WTC11 (cell line): ENCODE measurements at regions not wholly inside any gene's neighbourhood (a gene's known extent, or its start where the extent isn't known, plus 50 kb on each side); places are given as distances from the start of the nearest gene placed in this dataset.

Source experiments
- ATAC-seq: fragments of 200-7000 bp; cut with Tn5 transposase; 2 replicates; pipeline ENCODE4 v1.10.0; 2021; ENCODE audit warnings: mild to moderate bottlenecking, moderate library complexity
- CTCF ChIA-PET: fragments of 300-600 bp; sonication (Branson Sonifier 250); formaldehyde crosslinking; loops from one replicate; lab custom pipeline; 2021; ENCODE audit warnings: antibody characterized with exemption; lab: Charles Lee
- POLR2A ChIA-PET: fragments of 350-600 bp; sonication (Branson Sonifier 250); formaldehyde crosslinking; loops from one replicate; lab custom pipeline; 2021; ENCODE audit warnings: antibody characterized with exemption; lab: Charles Lee
- DNase-seq: peaks from one replicate; pipeline ENCODE4 v3.0.0; 2021; ENCODE audit warnings: low spot score
- H3K27ac Mint-ChIP-seq: 2 replicates; pipeline ENCODE4 v1.8.0; 2021; ENCODE audit warnings: mixed read lengths
- H3K27me3 Mint-ChIP-seq: 2 replicates; pipeline ENCODE4 v1.8.0; 2021; ENCODE audit warnings: low read depth, mild to moderate bottlenecking, moderate library complexity, mixed read lengths
- H3K36me3 Mint-ChIP-seq: 2 replicates; pipeline ENCODE4 v1.8.0; 2021; ENCODE audit warnings: mixed read lengths
- H3K4me1 Mint-ChIP-seq: 2 replicates; pipeline ENCODE4 v1.8.0; 2022; ENCODE audit warnings: mixed read lengths
- H3K4me3 Mint-ChIP-seq: 2 replicates; pipeline ENCODE4 v1.8.0; 2021; ENCODE audit warnings: mild to moderate bottlenecking, moderate library complexity, mixed read lengths
- H3K9me3 Mint-ChIP-seq: 2 replicates; pipeline ENCODE4 v1.8.0; 2021; ENCODE audit warnings: mixed read lengths
- ATF3 ChIP-seq: sonication (generic); formaldehyde crosslinking; conservative IDR thresholded peaks from 2 replicates; pipeline ENCODE4 v1.8.1; 2022; ENCODE audit warnings: mild to moderate bottlenecking, missing genetic modification reagents
- EMX1 ChIP-seq: fragments of 250-450 bp; sonication (Bioruptor Pico); IDR thresholded peaks from 2 replicates; pipeline ENCODE4 v1.8.0; 2021; ENCODE audit warnings: mild to moderate bottlenecking
- ESRRA ChIP-seq: sonication (generic); formaldehyde crosslinking; IDR thresholded peaks from 2 replicates; pipeline ENCODE4 v1.8.1; 2022; ENCODE audit warnings: mild to moderate bottlenecking, missing genetic modification reagents, borderline replicate concordance
- GRHL2 ChIP-seq: fragments of 250-450 bp; sonication (Bioruptor Pico); IDR thresholded peaks from 2 replicates; pipeline ENCODE4 v1.8.0; 2022; ENCODE audit warnings: mild to moderate bottlenecking, moderate library complexity; ENCODE audit not compliant: insufficient replicate concordance, severe bottlenecking
- MXD4 ChIP-seq: fragments of 250-450 bp; sonication (Bioruptor Pico); IDR thresholded peaks from 2 replicates; pipeline ENCODE4 v1.8.0; 2021; ENCODE audit warnings: mild to moderate bottlenecking, moderate library complexity, borderline replicate concordance
- MYBL2 ChIP-seq: sonication (generic); formaldehyde crosslinking; IDR thresholded peaks from 2 replicates; pipeline ENCODE4 v1.8.1; 2023; ENCODE audit warnings: mild to moderate bottlenecking, moderate library complexity, missing genetic modification reagents
- NR3C1 ChIP-seq: sonication (generic); formaldehyde crosslinking; conservative IDR thresholded peaks from 2 replicates; pipeline ENCODE4 v1.8.1; 2023; ENCODE audit warnings: low read depth, mild to moderate bottlenecking, missing genetic modification reagents
- SMAD3 ChIP-seq: sonication (generic); formaldehyde crosslinking; IDR thresholded peaks from 2 replicates; pipeline ENCODE4 v1.8.0; 2022; ENCODE audit warnings: missing genetic modification reagents, mild to moderate bottlenecking, borderline replicate concordance
- USF2 ChIP-seq: sonication (generic); formaldehyde crosslinking; IDR thresholded peaks from 2 replicates; pipeline ENCODE4 v1.8.1; 2023; ENCODE audit warnings: mild to moderate bottlenecking, missing genetic modification reagents, moderate library complexity
- ZMAT4 ChIP-seq: fragments of 250-450 bp; sonication (Bioruptor Pico); IDR thresholded peaks from 2 replicates; pipeline ENCODE4 v1.9.0; 2021; ENCODE audit warnings: mild to moderate bottlenecking
- ZNF232 ChIP-seq: sonication (generic); formaldehyde crosslinking; IDR thresholded peaks from 2 replicates; pipeline ENCODE4 v1.8.0; 2022; ENCODE audit warnings: mild to moderate bottlenecking, missing genetic modification reagents
- ZNF263 ChIP-seq: sonication (generic); formaldehyde crosslinking; IDR thresholded peaks from 2 replicates; pipeline ENCODE4 v1.8.1; 2022; ENCODE audit warnings: low read depth, mild to moderate bottlenecking, moderate library complexity, missing genetic modification reagents
- TF ChIP-seq, protein P1 (sequence below): fragments of 250-450 bp; sonication (Bioruptor Pico); IDR thresholded peaks from 2 replicates; pipeline ENCODE4 v1.9.0; 2021; ENCODE audit warnings: mild to moderate bottlenecking, borderline replicate concordance
- TF ChIP-seq, protein P2 (sequence below): sonication (generic); formaldehyde crosslinking; IDR thresholded peaks from 2 replicates; pipeline ENCODE4 v1.8.1; 2023; ENCODE audit warnings: mild to moderate bottlenecking, missing genetic modification reagents, borderline replicate concordance
- TF ChIP-seq, protein P3 (sequence below): fragments of 250-450 bp; sonication (Bioruptor Pico); IDR thresholded peaks from 2 replicates; pipeline ENCODE4 v1.9.0; 2021; ENCODE audit warnings: mild to moderate bottlenecking
- TF ChIP-seq, protein P4 (sequence below): sonication (generic); formaldehyde crosslinking; IDR thresholded peaks from 2 replicates; pipeline ENCODE4 v1.8.0; 2022; ENCODE audit warnings: mild to moderate bottlenecking, missing genetic modification reagents
- TF ChIP-seq, protein P5 (sequence below): sonication (generic); formaldehyde crosslinking; IDR thresholded peaks from 2 replicates; pipeline ENCODE4 v1.8.1; 2023; ENCODE audit warnings: mild to moderate bottlenecking, moderate library complexity, missing genetic modification reagents
- TF ChIP-seq, protein P6 (sequence below): sonication (generic); formaldehyde crosslinking; IDR thresholded peaks from 2 replicates; pipeline ENCODE4 v1.8.1; 2022; ENCODE audit warnings: low read depth, mild to moderate bottlenecking, moderate library complexity, missing genetic modification reagents, borderline replicate concordance

DNA sequence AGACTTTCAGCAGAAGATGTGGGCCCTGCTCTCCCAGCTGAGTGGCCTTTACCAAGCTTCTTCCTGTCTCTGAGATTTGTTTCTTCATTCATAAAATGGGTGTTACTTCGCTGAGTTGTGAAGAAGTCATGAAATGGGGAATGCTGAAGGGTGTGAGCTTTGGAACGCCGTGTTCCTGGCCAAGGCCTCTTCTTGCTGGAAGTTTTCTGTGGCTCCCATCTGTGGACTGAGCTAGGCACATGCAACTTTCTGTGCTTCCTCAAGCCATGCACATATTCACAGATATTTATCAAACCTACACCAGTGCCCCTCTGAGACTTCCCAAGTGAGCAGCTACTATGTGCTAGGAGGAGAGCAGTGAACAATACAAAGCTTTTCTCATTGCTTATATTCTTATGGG is 106.3 kb upstream of the JUN start:
- CTCF ChIA-PET: no interaction called here
- H3K4me1 Mint-ChIP-seq: no peaks in the 10 kb centered on the region

GRCh38 chr1:58890609-58891008 is 106.8 kb upstream of the JUN start:
- Mint-ChIP-seq H3K4me3 (no peak overlapping the region), H3K9me3 (peaks cover 4% of the 10 kb centered on the region; the same call in 1 of the 2 replicates), H3K27me3 (no peaks in the 10 kb centered on the region; the same call in 1 of the 2 replicates), H3K27ac (no peak overlapping the region), H3K36me3 (no peaks in the 10 kb centered on the region), H3K4me1 (no peaks in the 10 kb centered on the region)
- ATAC-seq (no peak), DNase-seq (no peak)
- ChIA-PET CTCF (no interaction called here), POLR2A (no interaction called here)
- no peak for TF ChIP-seq ZNF232 (CRISPR knock-in tag)
- no peak for TF ChIP-seq NR3C1 (CRISPR knock-in tag)
- no peak for TF ChIP-seq ESRRA (CRISPR knock-in tag)
- TF ChIP-seq, protein P1, sequence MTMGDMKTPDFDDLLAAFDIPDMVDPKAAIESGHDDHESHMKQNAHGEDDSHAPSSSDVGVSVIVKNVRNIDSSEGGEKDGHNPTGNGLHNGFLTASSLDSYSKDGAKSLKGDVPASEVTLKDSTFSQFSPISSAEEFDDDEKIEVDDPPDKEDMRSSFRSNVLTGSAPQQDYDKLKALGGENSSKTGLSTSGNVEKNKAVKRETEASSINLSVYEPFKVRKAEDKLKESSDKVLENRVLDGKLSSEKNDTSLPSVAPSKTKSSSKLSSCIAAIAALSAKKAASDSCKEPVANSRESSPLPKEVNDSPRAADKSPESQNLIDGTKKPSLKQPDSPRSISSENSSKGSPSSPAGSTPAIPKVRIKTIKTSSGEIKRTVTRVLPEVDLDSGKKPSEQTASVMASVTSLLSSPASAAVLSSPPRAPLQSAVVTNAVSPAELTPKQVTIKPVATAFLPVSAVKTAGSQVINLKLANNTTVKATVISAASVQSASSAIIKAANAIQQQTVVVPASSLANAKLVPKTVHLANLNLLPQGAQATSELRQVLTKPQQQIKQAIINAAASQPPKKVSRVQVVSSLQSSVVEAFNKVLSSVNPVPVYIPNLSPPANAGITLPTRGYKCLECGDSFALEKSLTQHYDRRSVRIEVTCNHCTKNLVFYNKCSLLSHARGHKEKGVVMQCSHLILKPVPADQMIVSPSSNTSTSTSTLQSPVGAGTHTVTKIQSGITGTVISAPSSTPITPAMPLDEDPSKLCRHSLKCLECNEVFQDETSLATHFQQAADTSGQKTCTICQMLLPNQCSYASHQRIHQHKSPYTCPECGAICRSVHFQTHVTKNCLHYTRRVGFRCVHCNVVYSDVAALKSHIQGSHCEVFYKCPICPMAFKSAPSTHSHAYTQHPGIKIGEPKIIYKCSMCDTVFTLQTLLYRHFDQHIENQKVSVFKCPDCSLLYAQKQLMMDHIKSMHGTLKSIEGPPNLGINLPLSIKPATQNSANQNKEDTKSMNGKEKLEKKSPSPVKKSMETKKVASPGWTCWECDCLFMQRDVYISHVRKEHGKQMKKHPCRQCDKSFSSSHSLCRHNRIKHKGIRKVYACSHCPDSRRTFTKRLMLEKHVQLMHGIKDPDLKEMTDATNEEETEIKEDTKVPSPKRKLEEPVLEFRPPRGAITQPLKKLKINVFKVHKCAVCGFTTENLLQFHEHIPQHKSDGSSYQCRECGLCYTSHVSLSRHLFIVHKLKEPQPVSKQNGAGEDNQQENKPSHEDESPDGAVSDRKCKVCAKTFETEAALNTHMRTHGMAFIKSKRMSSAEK (CRISPR knock-in tag): no peak
- no peak for TF ChIP-seq ZNF263 (CRISPR knock-in tag)
- TF ChIP-seq, protein P2, sequence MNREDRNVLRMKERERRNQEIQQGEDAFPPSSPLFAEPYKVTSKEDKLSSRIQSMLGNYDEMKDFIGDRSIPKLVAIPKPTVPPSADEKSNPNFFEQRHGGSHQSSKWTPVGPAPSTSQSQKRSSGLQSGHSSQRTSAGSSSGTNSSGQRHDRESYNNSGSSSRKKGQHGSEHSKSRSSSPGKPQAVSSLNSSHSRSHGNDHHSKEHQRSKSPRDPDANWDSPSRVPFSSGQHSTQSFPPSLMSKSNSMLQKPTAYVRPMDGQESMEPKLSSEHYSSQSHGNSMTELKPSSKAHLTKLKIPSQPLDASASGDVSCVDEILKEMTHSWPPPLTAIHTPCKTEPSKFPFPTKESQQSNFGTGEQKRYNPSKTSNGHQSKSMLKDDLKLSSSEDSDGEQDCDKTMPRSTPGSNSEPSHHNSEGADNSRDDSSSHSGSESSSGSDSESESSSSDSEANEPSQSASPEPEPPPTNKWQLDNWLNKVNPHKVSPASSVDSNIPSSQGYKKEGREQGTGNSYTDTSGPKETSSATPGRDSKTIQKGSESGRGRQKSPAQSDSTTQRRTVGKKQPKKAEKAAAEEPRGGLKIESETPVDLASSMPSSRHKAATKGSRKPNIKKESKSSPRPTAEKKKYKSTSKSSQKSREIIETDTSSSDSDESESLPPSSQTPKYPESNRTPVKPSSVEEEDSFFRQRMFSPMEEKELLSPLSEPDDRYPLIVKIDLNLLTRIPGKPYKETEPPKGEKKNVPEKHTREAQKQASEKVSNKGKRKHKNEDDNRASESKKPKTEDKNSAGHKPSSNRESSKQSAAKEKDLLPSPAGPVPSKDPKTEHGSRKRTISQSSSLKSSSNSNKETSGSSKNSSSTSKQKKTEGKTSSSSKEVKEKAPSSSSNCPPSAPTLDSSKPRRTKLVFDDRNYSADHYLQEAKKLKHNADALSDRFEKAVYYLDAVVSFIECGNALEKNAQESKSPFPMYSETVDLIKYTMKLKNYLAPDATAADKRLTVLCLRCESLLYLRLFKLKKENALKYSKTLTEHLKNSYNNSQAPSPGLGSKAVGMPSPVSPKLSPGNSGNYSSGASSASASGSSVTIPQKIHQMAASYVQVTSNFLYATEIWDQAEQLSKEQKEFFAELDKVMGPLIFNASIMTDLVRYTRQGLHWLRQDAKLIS: no peak
- no peak for TF ChIP-seq EMX1 (CRISPR knock-in tag)
- TF ChIP-seq ATF3: no peak
- TF ChIP-seq, protein P3, sequence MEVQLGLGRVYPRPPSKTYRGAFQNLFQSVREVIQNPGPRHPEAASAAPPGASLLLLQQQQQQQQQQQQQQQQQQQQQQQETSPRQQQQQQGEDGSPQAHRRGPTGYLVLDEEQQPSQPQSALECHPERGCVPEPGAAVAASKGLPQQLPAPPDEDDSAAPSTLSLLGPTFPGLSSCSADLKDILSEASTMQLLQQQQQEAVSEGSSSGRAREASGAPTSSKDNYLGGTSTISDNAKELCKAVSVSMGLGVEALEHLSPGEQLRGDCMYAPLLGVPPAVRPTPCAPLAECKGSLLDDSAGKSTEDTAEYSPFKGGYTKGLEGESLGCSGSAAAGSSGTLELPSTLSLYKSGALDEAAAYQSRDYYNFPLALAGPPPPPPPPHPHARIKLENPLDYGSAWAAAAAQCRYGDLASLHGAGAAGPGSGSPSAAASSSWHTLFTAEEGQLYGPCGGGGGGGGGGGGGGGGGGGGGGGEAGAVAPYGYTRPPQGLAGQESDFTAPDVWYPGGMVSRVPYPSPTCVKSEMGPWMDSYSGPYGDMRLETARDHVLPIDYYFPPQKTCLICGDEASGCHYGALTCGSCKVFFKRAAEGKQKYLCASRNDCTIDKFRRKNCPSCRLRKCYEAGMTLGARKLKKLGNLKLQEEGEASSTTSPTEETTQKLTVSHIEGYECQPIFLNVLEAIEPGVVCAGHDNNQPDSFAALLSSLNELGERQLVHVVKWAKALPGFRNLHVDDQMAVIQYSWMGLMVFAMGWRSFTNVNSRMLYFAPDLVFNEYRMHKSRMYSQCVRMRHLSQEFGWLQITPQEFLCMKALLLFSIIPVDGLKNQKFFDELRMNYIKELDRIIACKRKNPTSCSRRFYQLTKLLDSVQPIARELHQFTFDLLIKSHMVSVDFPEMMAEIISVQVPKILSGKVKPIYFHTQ (CRISPR knock-in tag): no peak
- no peak for TF ChIP-seq USF2 (CRISPR knock-in tag)

More for the DNA sequence above, 106.3 kb upstream of the JUN start:
- DNase-seq (no peak), ATAC-seq (no peak)
- peaks cover 4% of the 10 kb centered on the region; the same call in 1 of the 2 replicates for H3K9me3 Mint-ChIP-seq
- H3K4me3 Mint-ChIP-seq: no peak overlapping the region
- H3K27ac Mint-ChIP-seq: no peak overlapping the region
- H3K27me3 Mint-ChIP-seq: no peaks in the 10 kb centered on the region; the same call in 1 of the 2 replicates
- no peaks in the 10 kb centered on the region for H3K36me3 Mint-ChIP-seq
- TF ChIP-seq, protein P4, sequence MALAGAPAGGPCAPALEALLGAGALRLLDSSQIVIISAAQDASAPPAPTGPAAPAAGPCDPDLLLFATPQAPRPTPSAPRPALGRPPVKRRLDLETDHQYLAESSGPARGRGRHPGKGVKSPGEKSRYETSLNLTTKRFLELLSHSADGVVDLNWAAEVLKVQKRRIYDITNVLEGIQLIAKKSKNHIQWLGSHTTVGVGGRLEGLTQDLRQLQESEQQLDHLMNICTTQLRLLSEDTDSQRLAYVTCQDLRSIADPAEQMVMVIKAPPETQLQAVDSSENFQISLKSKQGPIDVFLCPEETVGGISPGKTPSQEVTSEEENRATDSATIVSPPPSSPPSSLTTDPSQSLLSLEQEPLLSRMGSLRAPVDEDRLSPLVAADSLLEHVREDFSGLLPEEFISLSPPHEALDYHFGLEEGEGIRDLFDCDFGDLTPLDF: no peak
- TF ChIP-seq, protein P5, sequence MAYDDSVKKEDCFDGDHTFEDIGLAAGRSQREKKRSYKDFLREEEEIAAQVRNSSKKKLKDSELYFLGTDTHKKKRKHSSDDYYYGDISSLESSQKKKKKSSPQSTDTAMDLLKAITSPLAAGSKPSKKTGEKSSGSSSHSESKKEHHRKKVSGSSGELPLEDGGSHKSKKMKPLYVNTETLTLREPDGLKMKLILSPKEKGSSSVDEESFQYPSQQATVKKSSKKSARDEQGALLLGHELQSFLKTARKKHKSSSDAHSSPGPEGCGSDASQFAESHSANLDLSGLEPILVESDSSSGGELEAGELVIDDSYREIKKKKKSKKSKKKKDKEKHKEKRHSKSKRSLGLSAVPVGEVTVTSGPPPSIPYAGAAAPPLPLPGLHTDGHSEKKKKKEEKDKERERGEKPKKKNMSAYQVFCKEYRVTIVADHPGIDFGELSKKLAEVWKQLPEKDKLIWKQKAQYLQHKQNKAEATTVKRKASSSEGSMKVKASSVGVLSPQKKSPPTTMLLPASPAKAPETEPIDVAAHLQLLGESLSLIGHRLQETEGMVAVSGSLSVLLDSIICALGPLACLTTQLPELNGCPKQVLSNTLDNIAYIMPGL (CRISPR knock-in tag): no peak
- TF ChIP-seq MYBL2 (CRISPR knock-in tag) (no peak), SMAD3 (CRISPR knock-in tag) (no peak), GRHL2 (no peak), MXD4 (no peak), ZMAT4 (CRISPR knock-in tag) (no peak)
- TF ChIP-seq, protein P6, sequence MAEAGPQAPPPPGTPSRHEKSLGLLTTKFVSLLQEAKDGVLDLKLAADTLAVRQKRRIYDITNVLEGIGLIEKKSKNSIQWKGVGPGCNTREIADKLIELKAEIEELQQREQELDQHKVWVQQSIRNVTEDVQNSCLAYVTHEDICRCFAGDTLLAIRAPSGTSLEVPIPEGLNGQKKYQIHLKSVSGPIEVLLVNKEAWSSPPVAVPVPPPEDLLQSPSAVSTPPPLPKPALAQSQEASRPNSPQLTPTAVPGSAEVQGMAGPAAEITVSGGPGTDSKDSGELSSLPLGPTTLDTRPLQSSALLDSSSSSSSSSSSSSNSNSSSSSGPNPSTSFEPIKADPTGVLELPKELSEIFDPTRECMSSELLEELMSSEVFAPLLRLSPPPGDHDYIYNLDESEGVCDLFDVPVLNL (CRISPR knock-in tag): no peak
- POLR2A ChIA-PET: no interaction called here
